ENCODE measurements at regions not wholly inside any gene's neighbourhood (a gene's known extent, or its start where the extent isn't known, plus 50 kb on each side); places are given as distances from the start of the nearest gene placed in this dataset.
"Not testable (repeated sequence)": the region's sequence is repeated elsewhere in the genome, so short reads cannot be mapped to it uniquely, and the experiment has no call there.

DNA sequence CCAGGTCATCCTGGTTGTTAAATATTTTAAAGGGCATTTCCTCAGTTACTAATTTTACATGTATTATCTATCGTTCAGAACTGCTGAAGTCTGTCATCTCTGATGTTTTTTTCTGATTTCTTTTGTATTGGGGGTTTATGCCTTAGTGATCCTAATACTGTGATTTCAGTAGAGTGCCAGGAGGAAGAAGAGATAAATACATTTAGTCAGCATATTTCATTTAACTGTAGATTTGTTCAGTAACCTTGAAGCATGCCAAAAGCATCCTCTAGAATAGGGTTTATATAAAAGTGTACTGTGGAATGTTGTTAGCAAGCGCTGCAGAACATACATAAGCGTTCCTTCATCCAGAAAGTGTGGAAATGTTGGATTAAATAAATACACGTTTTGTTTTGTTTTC lies 342.3 kb upstream of the DPPA4 start:
- no peak for FAIRE-seq

GRCh38 chr3:109683746-109684145 lies 346.4 kb upstream of the DPPA4 start:
- no peak for FAIRE-seq
- no peak for TF ChIP-seq POLR2A (IDR thresholded peaks at IDR 0.05; ENCODE audit: low read depth, low read length)
- no peak for TF ChIP-seq POLR2AphosphoS5 (IDR thresholded peaks at IDR 0.05; ENCODE audit: low read depth, low read length)
- TF ChIP-seq TAF1 (IDR thresholded peaks at IDR 0.05; ENCODE audit: borderline replicate concordance, low read depth, low read length) = no peak

More for the DNA sequence above, 342.3 kb upstream of the DPPA4 start:
- no peak for DNase-seq (ENCODE audit: insufficient read length)
- TF ChIP-seq POLR2A (IDR thresholded peaks at IDR 0.05; ENCODE audit: low read depth, low read length) = no peak

DNA sequence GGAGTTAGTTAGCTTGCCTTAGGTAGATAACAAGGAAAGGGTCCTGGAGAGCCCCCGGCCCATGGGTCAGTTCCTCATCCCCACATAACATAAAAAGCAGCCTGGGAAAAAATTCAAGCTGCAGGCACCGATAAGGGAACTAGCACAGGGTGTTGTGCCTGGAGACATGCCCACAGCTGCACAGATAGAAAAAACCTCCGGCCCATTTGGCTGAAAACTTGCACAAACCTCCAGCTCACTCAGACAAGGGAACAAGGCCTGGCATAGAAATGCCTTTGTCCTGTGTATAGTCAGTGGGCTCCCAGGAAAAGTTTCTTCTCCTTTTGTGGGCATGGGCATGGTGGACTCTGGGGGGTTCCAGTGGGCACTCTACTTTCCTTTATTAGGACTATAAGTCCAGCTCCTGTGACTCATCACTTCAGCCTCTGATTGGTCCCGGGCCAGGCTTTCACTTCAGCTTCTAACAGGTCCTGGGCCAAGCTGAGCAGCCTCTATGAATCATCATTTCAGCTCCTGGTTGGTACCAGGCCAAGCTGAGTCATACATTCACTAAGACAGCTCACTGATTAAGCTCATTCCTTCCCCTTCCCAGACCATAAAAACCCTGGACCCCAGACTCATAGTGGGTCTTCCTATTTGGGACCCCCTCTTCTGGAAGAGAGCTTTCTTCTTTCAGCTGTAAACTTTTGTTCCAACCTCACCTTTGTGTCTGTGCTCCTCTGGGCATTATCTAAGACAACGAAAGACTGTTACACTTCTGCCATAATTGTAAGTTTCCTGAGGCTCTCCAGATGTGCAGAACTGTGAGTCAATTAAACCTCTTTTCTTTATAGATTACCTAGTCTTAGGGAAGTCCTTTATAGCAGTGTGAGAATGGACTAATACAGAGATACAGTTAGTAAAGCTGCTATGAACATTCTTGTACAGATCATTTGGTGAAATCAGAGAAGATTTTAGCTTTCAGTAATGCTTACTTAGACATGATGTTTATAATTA lies 348.0 kb upstream of the DPPA4 start:
- TF ChIP-seq TAF1 (IDR thresholded peaks at IDR 0.05; ENCODE audit: borderline replicate concordance, low read depth, low read length) (no peak), POLR2A (IDR thresholded peaks at IDR 0.05; ENCODE audit: low read depth, low read length) (no peak), POLR2AphosphoS5 (IDR thresholded peaks at IDR 0.05; ENCODE audit: low read depth, low read length) (no peak)
- DNase-seq (ENCODE audit: insufficient read length) (no peak), FAIRE-seq (no peak)

More at GRCh38 chr3:109683746-109684145, 346.4 kb upstream of the DPPA4 start:
- no peak for DNase-seq (ENCODE audit: insufficient read length)

GRCh38 chr3:109687626-109688025 lies 350.3 kb upstream of the DPPA4 start:
- DNase-seq (ENCODE audit: insufficient read length) (no peak), FAIRE-seq (no peak)
- TF ChIP-seq POLR2A (IDR thresholded peaks at IDR 0.05; ENCODE audit: low read depth, low read length) = no peak
- TF ChIP-seq TAF1 (IDR thresholded peaks at IDR 0.05; ENCODE audit: borderline replicate concordance, low read depth, low read length) = no peak
- no peak for TF ChIP-seq POLR2AphosphoS5 (IDR thresholded peaks at IDR 0.05; ENCODE audit: low read depth, low read length)

DNA sequence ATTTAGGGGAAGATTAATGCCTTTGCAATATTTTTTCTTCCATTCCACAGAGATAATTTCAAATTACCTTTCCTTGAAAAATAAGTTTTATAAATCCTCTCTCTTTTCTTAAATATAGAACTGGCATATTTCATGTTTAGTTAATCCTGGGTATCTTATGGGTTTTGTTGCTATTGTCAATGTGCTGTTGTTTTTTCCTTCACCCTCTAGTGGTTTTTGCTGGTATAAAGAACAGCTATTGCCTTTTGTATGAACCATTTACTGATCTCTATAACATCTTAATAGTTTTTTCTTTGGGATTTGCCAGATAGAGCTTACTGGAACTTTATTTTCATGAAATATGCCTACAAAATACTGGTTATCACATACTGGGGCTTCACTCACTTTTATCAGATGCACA lies 359.6 kb upstream of the DPPA4 start:
- FAIRE-seq = no peak
- TF ChIP-seq TAF1 (IDR thresholded peaks at IDR 0.05; ENCODE audit: borderline replicate concordance, low read depth, low read length) (no peak), POLR2A (IDR thresholded peaks at IDR 0.05; ENCODE audit: low read depth, low read length) (no peak), POLR2AphosphoS5 (IDR thresholded peaks at IDR 0.05; ENCODE audit: low read depth, low read length) (no peak)
- no peak for DNase-seq (ENCODE audit: insufficient read length)

- no peak for TF ChIP-seq POLR2A (IDR thresholded peaks at IDR 0.05; ENCODE audit: low read depth, low read length)
- TF ChIP-seq TAF1 (IDR thresholded peaks at IDR 0.05; ENCODE audit: borderline replicate concordance, low read depth, low read length) = no peak
- no peak for TF ChIP-seq POLR2AphosphoS5 (IDR thresholded peaks at IDR 0.05; ENCODE audit: low read depth, low read length)
- FAIRE-seq (no peak), DNase-seq (ENCODE audit: insufficient read length) (no peak)
Observed at GRCh38 chr3:109702252-109702651, 364.9 kb upstream of the DPPA4 start.

GRCh38 chr3:109702976-109703375 lies 365.6 kb upstream of the DPPA4 start:
- no peak for TF ChIP-seq TAF1 (IDR thresholded peaks at IDR 0.05; ENCODE audit: borderline replicate concordance, low read depth, low read length)
- TF ChIP-seq POLR2A (IDR thresholded peaks at IDR 0.05; ENCODE audit: low read depth, low read length) = no peak
- no peak for TF ChIP-seq POLR2AphosphoS5 (IDR thresholded peaks at IDR 0.05; ENCODE audit: low read depth, low read length)
- FAIRE-seq (no peak), DNase-seq (ENCODE audit: insufficient read length) (no peak)

- not testable (repeated sequence) for DNase-seq (ENCODE audit: insufficient read length); FAIRE-seq
Observed at GRCh38 chr3:109705133-109705532, 367.8 kb upstream of the DPPA4 start.

GRCh38 chr3:109707617-109708016 lies 370.3 kb upstream of the DPPA4 start:
- FAIRE-seq = no peak
- no peak for TF ChIP-seq TAF1 (IDR thresholded peaks at IDR 0.05; ENCODE audit: borderline replicate concordance, low read depth, low read length)
- no peak for TF ChIP-seq POLR2AphosphoS5 (IDR thresholded peaks at IDR 0.05; ENCODE audit: low read depth, low read length)
- no peak for TF ChIP-seq POLR2A (IDR thresholded peaks at IDR 0.05; ENCODE audit: low read depth, low read length)
- DNase-seq (ENCODE audit: insufficient read length) = no peak

DNA sequence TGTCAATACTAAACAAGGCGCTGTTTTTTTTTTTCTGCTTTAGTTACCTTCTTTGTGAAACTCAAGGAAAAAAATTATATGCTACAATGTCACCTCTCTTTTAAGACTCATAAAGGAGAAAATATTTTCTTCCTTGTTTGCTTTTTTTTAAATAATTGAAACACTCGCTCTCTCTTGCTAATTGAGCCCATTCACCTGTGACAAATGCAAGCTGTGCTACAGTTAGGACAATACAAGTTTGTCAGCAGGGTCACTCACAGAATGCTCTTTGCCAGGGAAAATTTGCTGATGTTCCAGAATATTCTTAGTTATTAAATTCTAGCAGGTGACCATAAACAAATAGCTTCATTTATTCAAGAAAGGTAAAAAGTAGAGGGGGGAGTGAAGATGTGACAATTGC lies 375.9 kb upstream of the DPPA4 start:
- no peak for DNase-seq (ENCODE audit: insufficient read length)
- no peak for TF ChIP-seq TAF1 (IDR thresholded peaks at IDR 0.05; ENCODE audit: borderline replicate concordance, low read depth, low read length)
- no peak for TF ChIP-seq POLR2AphosphoS5 (IDR thresholded peaks at IDR 0.05; ENCODE audit: low read depth, low read length)
- no peak for TF ChIP-seq POLR2A (IDR thresholded peaks at IDR 0.05; ENCODE audit: low read depth, low read length)
- no peak for FAIRE-seq

- no peak for DNase-seq (ENCODE audit: insufficient read length)
- no peak for FAIRE-seq
- TF ChIP-seq TAF1 (IDR thresholded peaks at IDR 0.05; ENCODE audit: borderline replicate concordance, low read depth, low read length) (no peak), POLR2AphosphoS5 (IDR thresholded peaks at IDR 0.05; ENCODE audit: low read depth, low read length) (no peak), POLR2A (IDR thresholded peaks at IDR 0.05; ENCODE audit: low read depth, low read length) (no peak)
Observed at GRCh38 chr3:109715707-109716106, 378.4 kb upstream of the DPPA4 start.

DNA sequence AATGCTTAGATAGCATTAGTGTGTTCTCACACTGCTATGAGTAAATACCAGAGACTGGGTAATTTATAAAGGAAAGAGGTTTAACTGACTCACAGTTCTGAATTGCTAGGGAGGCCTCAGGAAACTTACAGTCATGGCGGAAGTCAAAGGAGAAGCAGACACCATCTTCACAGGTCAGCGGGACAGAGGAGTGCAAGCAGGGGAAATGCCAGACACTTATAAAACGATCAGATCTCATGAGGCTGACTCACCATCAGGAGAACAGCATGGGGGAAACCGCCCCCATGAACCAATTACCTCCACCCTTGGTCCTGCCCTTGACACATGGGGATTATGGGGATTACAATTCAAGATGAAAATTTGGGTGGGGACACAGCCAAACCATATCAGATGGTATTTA lies 381.5 kb upstream of the DPPA4 start:
- DNase-seq (ENCODE audit: insufficient read length) (no peak), FAIRE-seq (no peak)
- TF ChIP-seq TAF1 (IDR thresholded peaks at IDR 0.05; ENCODE audit: borderline replicate concordance, low read depth, low read length) (no peak), POLR2A (IDR thresholded peaks at IDR 0.05; ENCODE audit: low read depth, low read length) (no peak), POLR2AphosphoS5 (IDR thresholded peaks at IDR 0.05; ENCODE audit: low read depth, low read length) (no peak)

Data from GM12892 (cell line).